IPS DF 19.7 (cell line): ENCODE measurements at regions not wholly inside any gene's neighbourhood (a gene's known extent, or its start where the extent isn't known, plus 50 kb on each side); places are given as distances from the start of the nearest gene placed in this dataset.

Experiments used
- DNase-seq: peaks from one replicate; pipeline ENCODE4 v3.0.0-alpha.2; 2013; ENCODE audit warnings: low read depth, low spot score

- no peak for DNase-seq
Measured at GRCh38 chr13:44021422-44021821, 141.7 kb downstream of the LACC1 start.

DNA sequence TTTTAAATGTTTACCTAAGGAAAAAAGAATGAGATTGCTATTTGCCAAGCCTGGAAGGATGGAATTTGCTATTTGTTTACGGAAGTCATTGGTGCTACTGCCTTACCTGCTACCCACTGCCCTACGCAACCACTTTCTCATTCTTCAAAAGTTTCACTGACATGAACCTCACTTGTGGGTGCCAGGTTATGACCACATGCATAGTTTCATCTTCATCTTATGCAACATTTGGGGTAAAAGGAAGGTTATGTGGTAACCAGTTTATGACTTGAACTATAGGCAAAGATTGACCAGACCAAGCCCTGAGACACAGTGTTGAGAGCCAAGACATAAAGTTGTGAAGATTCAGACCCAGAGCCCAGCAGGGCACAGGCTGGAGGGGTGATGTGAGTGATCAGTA is 142.5 kb downstream of the LACC1 start:
- no peak for DNase-seq

DNA sequence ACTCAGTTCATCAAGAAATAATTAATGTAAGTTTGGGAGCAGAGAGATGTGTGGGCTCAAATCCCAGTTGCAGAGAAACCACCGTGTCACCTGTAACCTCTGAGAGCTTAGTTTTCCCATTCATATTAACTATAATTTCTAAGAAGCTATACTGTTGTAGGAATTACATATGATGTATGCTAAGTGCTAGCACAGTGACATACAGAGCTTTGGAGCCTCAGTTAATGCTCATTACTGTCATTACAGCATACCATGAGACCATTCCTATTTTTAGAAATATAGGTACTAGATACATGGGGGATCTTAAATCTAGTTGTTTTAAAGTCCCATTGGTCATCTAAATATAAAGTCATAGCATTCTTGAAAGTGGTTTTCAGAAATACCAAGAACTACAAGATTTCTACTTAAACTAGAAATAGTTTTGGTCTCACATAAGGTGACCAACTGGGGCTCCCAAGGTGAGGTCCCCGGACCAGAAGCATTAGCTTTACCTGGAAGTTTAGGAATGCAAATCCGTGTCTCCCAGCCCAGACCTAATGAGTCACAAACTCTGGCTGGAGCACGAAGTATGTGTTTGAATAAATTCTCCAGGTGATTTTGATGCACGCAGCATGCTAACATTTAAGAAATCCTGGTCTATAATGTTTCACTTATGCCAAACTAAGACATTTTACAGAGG is 144.6 kb downstream of the LACC1 start:
- no peak for DNase-seq

DNA sequence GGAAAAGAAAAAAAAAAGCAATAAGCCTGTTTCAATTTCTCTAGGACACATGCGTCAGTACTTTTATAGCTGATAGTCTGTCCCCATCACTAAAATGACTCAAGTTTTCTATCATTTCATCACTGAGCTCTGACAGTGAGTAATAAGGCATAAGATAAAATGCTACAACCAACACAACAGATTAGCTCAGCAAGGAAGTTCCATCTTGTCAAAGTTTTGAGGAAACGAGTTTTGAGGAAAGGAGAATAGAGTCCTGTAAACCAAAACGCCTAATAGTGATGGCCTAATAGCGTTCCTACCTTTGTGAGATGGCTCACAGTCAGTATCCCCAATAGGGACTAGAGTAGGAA is 145.1 kb downstream of the LACC1 start:
- DNase-seq: no peak

- DNase-seq: no peak
Measured at GRCh38 chr13:44026194-44026593, 146.5 kb downstream of the LACC1 start.

- no peak for DNase-seq
Measured at GRCh38 chr13:44028734-44029133, 149.0 kb downstream of the LACC1 start.

DNA sequence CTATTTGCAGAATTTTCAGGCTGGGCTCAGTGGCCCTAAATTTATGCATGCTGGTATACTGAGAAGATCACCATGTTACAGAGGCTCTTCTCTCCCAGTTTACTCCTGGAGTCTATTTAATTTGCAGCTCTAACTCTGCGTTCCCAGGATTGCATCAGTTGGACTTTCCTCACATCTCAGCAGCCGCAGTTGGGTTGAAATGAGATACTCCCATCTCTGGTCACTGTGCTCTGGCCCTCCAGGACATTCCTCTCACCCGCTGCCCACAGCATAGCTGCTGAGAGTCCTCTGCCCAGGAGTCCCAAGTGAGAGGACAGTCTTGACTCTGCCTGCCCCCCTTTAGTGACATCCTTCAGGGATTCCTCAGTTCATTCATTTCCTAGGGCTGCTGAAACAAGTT is 150.9 kb downstream of the LACC1 start:
- no peak for DNase-seq

- no peak for DNase-seq
Measured at GRCh38 chr13:44031555-44031954, 151.9 kb downstream of the LACC1 start.

- no peak for DNase-seq
Measured at GRCh38 chr13:44032802-44033201, 153.1 kb downstream of the LACC1 start.

GRCh38 chr13:44035400-44035799 is 155.7 kb downstream of the LACC1 start:
- no peak for DNase-seq

- DNase-seq: no peak
Measured at GRCh38 chr13:44040070-44040817, 160.5 kb downstream of the LACC1 start.

DNA sequence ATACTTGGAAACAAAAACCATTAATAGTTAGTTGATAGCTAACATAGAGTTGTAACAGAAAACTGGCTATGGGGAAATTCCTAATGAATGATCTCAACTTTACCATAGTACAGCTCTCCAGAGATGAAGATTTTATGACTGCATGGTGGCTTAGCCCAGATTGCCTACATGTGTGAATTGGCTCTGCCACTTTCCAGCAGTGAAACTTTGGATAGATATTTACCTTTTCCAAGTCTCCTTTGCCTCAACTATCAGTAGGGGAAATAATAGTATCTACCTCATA is 161.1 kb downstream of the LACC1 start:
- DNase-seq: no peak

- no peak for DNase-seq
Measured at GRCh38 chr13:44044547-44045179, 165.0 kb downstream of the LACC1 start.

GRCh38 chr13:44045180-44045562 is 165.5 kb downstream of the LACC1 start:
- DNase-seq: no peak

DNA sequence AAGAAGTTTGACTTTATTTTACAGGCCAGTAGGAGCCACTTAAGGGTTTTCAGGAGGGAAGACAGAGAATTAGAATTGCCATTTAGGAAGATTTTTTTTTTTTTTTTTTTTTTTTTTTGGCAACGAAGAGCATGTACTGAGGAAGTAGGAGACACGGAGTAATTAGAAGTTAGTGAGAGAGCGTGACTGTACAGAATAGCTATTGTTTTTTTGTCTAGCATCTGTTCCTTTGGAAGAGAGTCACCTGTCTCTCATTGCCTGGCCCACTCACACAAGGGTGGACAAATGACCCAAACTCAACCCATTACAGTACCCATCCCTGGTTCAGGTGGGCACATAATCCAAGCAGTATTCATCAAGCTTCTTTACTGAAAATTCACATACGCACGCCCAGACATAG is 166.7 kb downstream of the LACC1 start:
- DNase-seq: no peak

GRCh38 chr13:44048326-44048725 is 168.6 kb downstream of the LACC1 start:
- DNase-seq: no peak

DNA sequence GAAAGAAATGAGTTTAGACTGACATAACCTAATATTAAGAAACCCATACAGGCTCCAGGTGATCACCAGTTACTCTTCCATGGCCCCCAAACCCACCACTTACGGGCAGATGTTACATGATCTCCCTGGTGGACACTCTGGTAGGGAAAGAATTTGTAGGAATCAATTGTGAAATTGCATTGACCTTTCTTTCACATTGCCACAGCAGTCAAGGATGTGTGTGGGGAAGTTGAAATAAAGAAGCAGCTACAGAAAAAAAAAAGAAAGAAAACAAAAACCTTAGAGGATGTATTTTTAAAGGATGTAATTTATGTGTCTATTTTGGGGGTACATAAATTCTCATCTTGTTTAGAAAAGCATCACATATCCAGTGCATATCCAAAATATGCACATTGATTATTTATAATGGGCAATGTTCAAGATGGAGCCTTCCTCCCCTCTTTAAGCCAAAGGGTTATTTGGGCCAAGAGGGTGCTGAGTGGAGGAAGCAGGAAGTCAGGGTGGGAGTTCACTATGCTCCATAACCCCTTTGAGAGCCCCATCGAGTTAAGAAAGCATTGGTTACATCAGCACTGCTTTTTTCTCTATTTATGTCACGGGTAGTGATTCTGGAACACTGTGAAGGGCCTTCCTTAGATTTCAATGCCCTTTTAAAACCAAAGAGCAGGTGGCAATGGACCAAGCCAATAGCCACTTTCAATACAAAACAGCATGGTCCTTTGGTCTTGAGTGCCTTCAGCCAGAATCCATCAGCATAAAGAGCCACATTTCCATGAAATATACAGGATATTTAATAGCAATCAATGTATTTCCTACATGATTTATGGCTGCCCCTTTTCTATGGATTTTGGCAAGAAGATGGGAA is 169.6 kb downstream of the LACC1 start:
- DNase-seq: no peak

DNA sequence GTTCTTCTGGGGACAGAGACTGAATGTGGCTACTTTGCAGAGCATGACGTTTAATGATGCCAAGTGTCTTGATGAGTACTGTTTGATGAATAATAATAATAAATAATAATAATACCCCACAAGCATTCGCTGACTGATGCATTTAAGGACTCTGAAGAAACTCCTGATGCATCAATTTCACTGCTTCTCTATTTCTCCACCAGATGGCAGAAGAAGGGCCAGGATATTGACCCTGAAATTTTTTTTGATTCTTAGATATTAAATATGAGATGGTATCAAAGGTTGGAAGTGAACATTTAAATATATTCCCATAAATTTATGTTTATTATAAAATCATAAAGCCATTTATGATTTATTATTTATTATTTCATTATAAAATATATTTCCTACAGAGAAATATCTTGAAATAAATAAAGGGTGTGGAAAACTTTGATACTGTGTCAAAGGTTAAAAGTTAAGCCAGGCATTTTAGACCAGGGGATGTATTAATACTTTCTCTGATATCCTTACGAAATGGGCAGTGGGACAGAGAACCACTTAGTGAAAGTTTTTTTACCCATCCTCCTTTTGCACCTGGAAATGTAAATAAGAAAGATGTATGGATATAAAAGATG is 170.9 kb downstream of the LACC1 start:
- no peak for DNase-seq

DNA sequence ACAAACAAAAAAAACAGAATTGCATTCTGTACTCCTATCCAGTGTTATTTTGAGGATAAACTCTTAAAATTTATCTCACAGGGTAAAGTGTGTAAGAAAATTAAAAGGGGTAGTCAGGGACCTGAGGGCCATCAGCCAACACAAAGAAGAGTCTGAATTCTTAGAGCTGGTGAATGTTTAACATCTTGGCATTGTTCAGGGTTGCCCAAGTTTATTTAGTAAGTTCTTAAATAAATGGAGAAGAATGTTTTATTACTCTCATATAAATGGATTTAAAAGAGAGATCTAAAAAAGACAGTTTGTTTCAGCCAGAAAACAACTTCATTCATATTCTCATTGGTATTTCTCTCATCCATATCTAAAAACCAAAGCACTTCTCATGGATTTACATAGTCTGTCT is 171.7 kb downstream of the LACC1 start:
- no peak for DNase-seq

DNA sequence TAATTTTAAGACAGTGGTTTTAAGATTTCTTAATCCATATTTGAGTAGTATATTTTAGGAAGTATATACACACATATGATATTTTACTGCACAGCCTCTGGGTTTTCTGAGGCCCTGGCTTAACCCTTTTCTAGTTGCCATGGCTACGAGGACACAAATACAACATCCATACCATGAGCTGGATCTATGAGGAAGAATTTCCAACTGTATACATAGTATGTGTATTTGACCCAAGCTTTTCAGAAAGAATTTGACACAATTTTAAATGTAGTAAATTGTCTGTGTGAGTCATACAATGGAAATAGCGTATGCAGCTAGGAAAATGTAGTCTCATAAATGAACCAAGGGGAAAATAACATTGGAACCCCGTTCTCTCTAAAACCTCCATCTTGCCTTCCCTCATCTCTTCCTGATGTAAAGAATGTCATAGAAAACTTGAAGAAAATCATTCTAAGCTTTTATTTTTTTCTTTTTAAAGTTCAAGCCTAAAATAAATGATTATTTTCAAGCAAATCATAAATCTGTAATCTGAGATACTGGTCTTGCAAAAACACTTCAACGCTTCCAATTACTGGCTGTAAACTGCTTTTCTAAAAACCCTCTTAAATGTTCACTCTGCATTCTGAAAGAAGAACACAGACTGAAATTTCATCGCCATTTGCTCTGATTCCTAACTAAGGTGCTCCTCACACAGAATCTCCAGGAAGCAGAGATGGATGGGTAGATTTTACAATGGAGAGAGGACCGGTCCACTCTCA is 172.4 kb downstream of the LACC1 start:
- no peak for DNase-seq

GRCh38 chr13:44052780-44053184 is 173.1 kb downstream of the LACC1 start:
- no peak for DNase-seq
